MCF 10A (cell line): ENCODE measurements at regions not wholly inside any gene's neighbourhood (a gene's known extent, or its start where the extent isn't known, plus 50 kb on each side); places are given as distances from the start of the nearest gene placed in this dataset.

ENCODE experiments used
- BruUV-seq: library from RNA; stranded (reverse); fragments of 400-500 nt; replicated peaks from 2 replicates; lab custom pipeline; 2021; lab: Mats Ljungman, UMichigan
- CTCF ChIA-PET: fragments of 300-600 bp; sonication (Branson Sonifier 250); formaldehyde crosslinking; extraction: SDS; loops from one replicate; lab custom pipeline; 2021; ENCODE audit warnings: antibody characterized with exemption, inconsistent platforms; lab: Yijun Ruan, JAX
- POLR2A ChIA-PET: fragments of 300-600, 350-650 bp; sonication (Branson Sonifier 250); formaldehyde crosslinking; extraction: SDS; loops from one replicate; lab custom pipeline; 2020; ENCODE audit warnings: antibody characterized with exemption, inconsistent platforms; lab: Yijun Ruan, JAX
- DNase-seq: peaks from one replicate; pipeline ENCODE4 v3.0.0-alpha.2; 2018; ENCODE audit not compliant: unreplicated experiment
- H3K27ac Mint-ChIP-seq: one replicate; pipeline ENCODE4 v1.8.0; 2022; ENCODE audit warnings: mild to moderate bottlenecking, low read depth, mixed read lengths; ENCODE audit not compliant: unreplicated experiment
- H3K27me3 Mint-ChIP-seq: one replicate; pipeline ENCODE4 v1.8.0; 2022; ENCODE audit warnings: mixed read lengths; ENCODE audit not compliant: insufficient read depth, unreplicated experiment
- H3K36me3 Mint-ChIP-seq: one replicate; pipeline ENCODE4 v1.8.0; 2022; ENCODE audit warnings: mild to moderate bottlenecking, moderate library complexity, mixed read lengths; ENCODE audit not compliant: insufficient read depth, unreplicated experiment
- H3K4me1 Mint-ChIP-seq: one replicate; pipeline ENCODE4 v1.8.0; 2022; ENCODE audit warnings: mixed read lengths; ENCODE audit not compliant: insufficient read depth, unreplicated experiment
- H3K4me3 Mint-ChIP-seq: one replicate; pipeline ENCODE4 v1.8.0; 2022; ENCODE audit warnings: mild to moderate bottlenecking, moderate library complexity, mixed read lengths; ENCODE audit not compliant: unreplicated experiment
- H3K9me3 Mint-ChIP-seq: one replicate; pipeline ENCODE4 v1.8.0; 2022; ENCODE audit warnings: mixed read lengths; ENCODE audit not compliant: unreplicated experiment
- intact Hi-C: fragments of 100-400 bp; cut with micrococcal nuclease; formaldehyde crosslinking; loops from 2 replicates; pipeline ENCODE4 v1.14.1; 2022
- TF ChIP-seq, protein P1 (sequence below): fragments of 200-600 bp; IDR thresholded peaks from one replicate; pipeline ENCODE4 v1.8.0; 2022; ENCODE audit warnings: antibody characterized with exemption, mild to moderate bottlenecking; ENCODE audit not compliant: unreplicated experiment

DNA sequence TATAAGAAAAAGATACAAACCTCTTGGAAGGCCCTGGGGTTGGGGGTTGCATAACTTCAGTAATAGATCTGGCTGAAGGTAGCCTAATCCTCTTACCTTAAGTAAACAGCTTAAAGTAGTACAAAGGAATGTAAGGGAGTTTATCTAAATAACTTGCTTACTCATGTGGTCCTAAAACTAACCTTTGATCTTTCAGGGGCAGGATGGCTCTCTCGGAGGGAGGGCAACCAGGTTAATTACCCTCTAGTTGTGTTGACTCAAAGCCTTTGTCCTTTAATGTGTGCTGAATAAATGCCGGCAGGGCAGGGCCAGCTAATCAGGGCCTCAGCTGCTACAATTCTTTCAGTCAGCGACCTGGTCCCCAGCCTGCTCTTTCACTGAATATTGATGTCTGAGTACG, 822.0 kb upstream of the SLIT2 start:
- POLR2A ChIA-PET, result no interaction called here
- DNase-seq, result no peak
- TF ChIP-seq, protein P1, sequence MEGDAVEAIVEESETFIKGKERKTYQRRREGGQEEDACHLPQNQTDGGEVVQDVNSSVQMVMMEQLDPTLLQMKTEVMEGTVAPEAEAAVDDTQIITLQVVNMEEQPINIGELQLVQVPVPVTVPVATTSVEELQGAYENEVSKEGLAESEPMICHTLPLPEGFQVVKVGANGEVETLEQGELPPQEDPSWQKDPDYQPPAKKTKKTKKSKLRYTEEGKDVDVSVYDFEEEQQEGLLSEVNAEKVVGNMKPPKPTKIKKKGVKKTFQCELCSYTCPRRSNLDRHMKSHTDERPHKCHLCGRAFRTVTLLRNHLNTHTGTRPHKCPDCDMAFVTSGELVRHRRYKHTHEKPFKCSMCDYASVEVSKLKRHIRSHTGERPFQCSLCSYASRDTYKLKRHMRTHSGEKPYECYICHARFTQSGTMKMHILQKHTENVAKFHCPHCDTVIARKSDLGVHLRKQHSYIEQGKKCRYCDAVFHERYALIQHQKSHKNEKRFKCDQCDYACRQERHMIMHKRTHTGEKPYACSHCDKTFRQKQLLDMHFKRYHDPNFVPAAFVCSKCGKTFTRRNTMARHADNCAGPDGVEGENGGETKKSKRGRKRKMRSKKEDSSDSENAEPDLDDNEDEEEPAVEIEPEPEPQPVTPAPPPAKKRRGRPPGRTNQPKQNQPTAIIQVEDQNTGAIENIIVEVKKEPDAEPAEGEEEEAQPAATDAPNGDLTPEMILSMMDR, result no peak
- H3K9me3 Mint-ChIP-seq, result peaks cover 7% of the 10 kb centered on the region
- BruUV-seq, result no TSS peak
- no peaks in the 10 kb centered on the region for H3K4me1 Mint-ChIP-seq
- CTCF ChIA-PET, result interaction anchor here (1.0 kb wide), 1 partner anchor 65 kb away, joined by 3 read pairs; no protein-coding TSS in a partner anchor
- no peak overlapping the region for H3K4me3 Mint-ChIP-seq
- no peaks in the 10 kb centered on the region for H3K27me3 Mint-ChIP-seq
- H3K27ac Mint-ChIP-seq, result no peak overlapping the region
- intact Hi-C loops, result no loop called here
- peaks cover 4% of the 10 kb centered on the region for H3K36me3 Mint-ChIP-seq

DNA sequence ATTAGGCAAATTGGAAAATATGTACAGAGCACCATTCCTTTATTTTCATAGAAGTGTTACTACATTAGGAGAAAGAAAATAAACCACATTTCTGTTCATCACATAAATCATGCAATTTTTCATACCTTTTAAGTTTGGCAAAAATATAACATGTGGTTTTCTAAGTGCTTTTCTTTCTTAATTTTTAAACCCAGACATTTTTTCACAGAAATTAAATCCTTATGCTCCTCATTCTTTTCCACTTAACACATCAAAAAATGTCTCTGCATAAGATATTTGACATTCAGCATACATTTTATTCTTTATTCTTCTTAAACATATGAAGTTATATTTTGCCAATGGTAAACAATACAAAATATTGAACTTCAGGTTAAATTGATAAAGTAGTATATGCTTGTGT, 826.6 kb upstream of the SLIT2 start:
- ChIA-PET CTCF (no interaction called here), POLR2A (no interaction called here)
- H3K36me3 Mint-ChIP-seq, result no peaks in the 10 kb centered on the region
- BruUV-seq, result no TSS peak
- no peaks in the 10 kb centered on the region for H3K4me1 Mint-ChIP-seq
- H3K9me3 Mint-ChIP-seq, result no peaks in the 10 kb centered on the region
- H3K4me3 Mint-ChIP-seq, result no peak overlapping the region
- DNase-seq, result no peak
- TF ChIP-seq, protein P1, result no peak
- intact Hi-C loops, result no loop called here
- H3K27me3 Mint-ChIP-seq, result no peaks in the 10 kb centered on the region
- no peak overlapping the region for H3K27ac Mint-ChIP-seq

DNA sequence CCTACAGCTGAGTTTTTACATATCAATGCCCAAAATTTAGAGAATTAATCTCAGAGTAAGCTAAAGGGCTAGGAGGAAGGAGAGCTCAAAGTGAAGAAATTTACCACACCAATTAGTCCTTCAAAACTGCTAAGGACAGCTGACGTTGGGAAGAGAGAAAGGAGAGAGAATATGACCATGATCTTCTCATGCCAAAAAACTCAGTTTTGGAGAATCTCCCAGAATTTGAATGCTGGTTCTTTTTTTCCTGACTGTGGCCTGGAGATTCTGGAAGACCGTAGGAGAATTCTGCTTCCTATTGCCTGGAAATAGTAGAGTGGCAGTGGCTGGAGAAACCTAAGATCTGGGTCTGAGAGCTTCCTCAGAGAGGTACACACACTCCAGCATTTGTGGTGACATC, 834.4 kb upstream of the SLIT2 start:
- POLR2A ChIA-PET, result interaction anchor here (0.6 to 1.4 kb wide), 2 partner anchors 33 to 34 kb away, joined by 3 to 4 read pairs; no protein-coding TSS in a partner anchor
- no peaks in the 10 kb centered on the region for H3K9me3 Mint-ChIP-seq
- no TSS peak for BruUV-seq
- TF ChIP-seq, protein P1, result no peak
- H3K4me1 Mint-ChIP-seq, result no peaks in the 10 kb centered on the region
- no peak for DNase-seq
- no peak overlapping the region for H3K4me3 Mint-ChIP-seq
- CTCF ChIA-PET, result interaction anchor here (0.6 kb wide), 1 partner anchor 83 kb away, joined by 3 read pairs; no protein-coding TSS in a partner anchor
- H3K27ac Mint-ChIP-seq, result no peak overlapping the region
- intact Hi-C loops, result no loop called here
- H3K27me3 Mint-ChIP-seq, result no peaks in the 10 kb centered on the region
- H3K36me3 Mint-ChIP-seq, result no peaks in the 10 kb centered on the region

DNA sequence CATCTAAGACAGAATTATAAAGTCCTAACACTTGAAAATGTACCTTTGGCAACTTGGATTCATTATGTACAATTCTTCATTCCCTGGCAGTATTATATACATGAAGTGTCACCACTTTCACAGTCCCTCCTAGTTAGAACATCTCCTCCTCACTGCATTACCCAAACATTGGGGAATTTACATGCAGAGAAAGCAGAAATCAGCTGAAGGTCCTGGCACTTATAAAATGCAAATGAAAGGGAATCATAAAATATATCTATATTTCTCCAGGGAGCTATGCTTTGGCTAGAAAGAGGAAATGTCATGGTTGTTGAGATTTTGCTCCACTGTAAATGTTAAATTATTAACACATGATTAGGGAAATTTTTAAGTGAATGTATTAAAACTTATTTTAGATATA, 835.6 kb upstream of the SLIT2 start:
- ChIA-PET CTCF (no interaction called here), POLR2A (interaction anchor here (1.4 kb wide), 1 partner anchor 33 kb away, joined by 4 read pairs; no protein-coding TSS in a partner anchor)
- intact Hi-C loops, result no loop called here
- H3K36me3 Mint-ChIP-seq, result no peaks in the 10 kb centered on the region
- no peak for DNase-seq
- H3K4me3 Mint-ChIP-seq, result no peak overlapping the region
- TF ChIP-seq, protein P1, result no peak
- H3K27ac Mint-ChIP-seq, result no peak overlapping the region
- H3K9me3 Mint-ChIP-seq, result no peaks in the 10 kb centered on the region
- no TSS peak for BruUV-seq
- no peaks in the 10 kb centered on the region for H3K27me3 Mint-ChIP-seq
- no peaks in the 10 kb centered on the region for H3K4me1 Mint-ChIP-seq
